DMS153 treated with DMSO at 0.1 percent for 48 hours (cell line): ENCODE measurements at regions not wholly inside any gene's neighbourhood (a gene's known extent, or its start where the extent isn't known, plus 50 kb on each side); places are given as distances from the start of the nearest gene placed in this dataset.

ENCODE experiments used
- DNase-seq: peaks from one replicate; lab custom pipeline; 2025; ENCODE audit not compliant: unreplicated experiment; lab: John Stamatoyannopoulos, UW

GRCh38 chr3:63042833-63043232 lies 167.6 kb upstream of the CADPS start:
- no peak for DNase-seq

- DNase-seq = no peak
Measured at GRCh38 chr3:63043631-63044030, 168.4 kb upstream of the CADPS start.

GRCh38 chr3:63046152-63046551 lies 170.9 kb upstream of the CADPS start:
- no peak for DNase-seq

GRCh38 chr3:63046580-63046979 lies 171.4 kb upstream of the CADPS start:
- no peak for DNase-seq

- no peak for DNase-seq
Measured at GRCh38 chr3:63047068-63047467, 171.9 kb upstream of the CADPS start.

- no peak for DNase-seq
Measured at GRCh38 chr3:63048367-63049326, 173.4 kb upstream of the CADPS start.

GRCh38 chr3:63050548-63051177 lies 175.4 kb upstream of the CADPS start:
- DNase-seq = no peak

- DNase-seq = no peak
Measured at GRCh38 chr3:63051920-63052319, 176.7 kb upstream of the CADPS start.

GRCh38 chr3:63056932-63057331 lies 181.7 kb upstream of the CADPS start:
- no peak for DNase-seq

- no peak for DNase-seq
Measured at GRCh38 chr3:63060412-63060811, 185.2 kb upstream of the CADPS start.

GRCh38 chr3:63061449-63061848 lies 186.2 kb upstream of the CADPS start:
- DNase-seq = no peak

- DNase-seq = no peak
Measured at GRCh38 chr3:63064209-63064755, 189.1 kb upstream of the CADPS start.

- no peak for DNase-seq
Measured at GRCh38 chr3:63067999-63068645, 192.9 kb upstream of the CADPS start.

GRCh38 chr3:63069806-63070475 lies 194.7 kb upstream of the CADPS start:
- DNase-seq = peak; percentile 18

- DNase-seq = no peak
Measured at GRCh38 chr3:63070476-63070810, 195.2 kb upstream of the CADPS start.

GRCh38 chr3:63076357-63076756 lies 201.1 kb upstream of the CADPS start:
- DNase-seq = no peak

- no peak for DNase-seq
Measured at GRCh38 chr3:63086190-63086589, 191.9 kb upstream of the SYNPR start.

GRCh38 chr3:63089007-63089750 lies 188.9 kb upstream of the SYNPR start:
- no peak for DNase-seq

GRCh38 chr3:63089751-63090132 lies 188.4 kb upstream of the SYNPR start:
- no peak for DNase-seq

- DNase-seq = no peak
Measured at GRCh38 chr3:63090656-63091055, 187.5 kb upstream of the SYNPR start.
